PFSK-1 (cell line): ENCODE measurements at regions not wholly inside any gene's neighbourhood (a gene's known extent, or its start where the extent isn't known, plus 50 kb on each side); places are given as distances from the start of the nearest gene placed in this dataset.

Experiments
- FOXP2 ChIP-seq: optimal IDR thresholded peaks from 2 replicates; pipeline ENCODE3; 2011; ENCODE audit warnings: borderline replicate concordance, control low read depth, inconsistent platforms; ENCODE audit not compliant: insufficient read depth; ENCODE audit errors: extremely low read length, extremely low read depth
- POLR2AphosphoS5 ChIP-seq: IDR thresholded peaks from 2 replicates; pipeline ENCODE4 v1.6.1; 2012; ENCODE audit warnings: low read depth, mild to moderate bottlenecking, control low read depth, low read length, moderate library complexity
- SIN3A ChIP-seq: IDR thresholded peaks from 2 replicates; pipeline ENCODE4 v1.6.1; 2012; ENCODE audit warnings: mild to moderate bottlenecking, low read length, moderate library complexity, borderline replicate concordance; ENCODE audit not compliant: insufficient read depth
- TAF1 ChIP-seq: IDR thresholded peaks from 2 replicates; pipeline ENCODE4 v1.6.1; 2012; ENCODE audit warnings: low read length, control low read depth, borderline replicate concordance; ENCODE audit not compliant: insufficient read depth

- TF ChIP-seq TAF1 (no peak), POLR2AphosphoS5 (no peak), SIN3A (no peak), FOXP2 (no peak)
These were observed 100.1 kb upstream of the ASAP2 start for GRCh38 chr2:9106338-9107167.
